GM21390 (cell line): ENCODE measurements at regions not wholly inside any gene's neighbourhood (a gene's known extent, or its start where the extent isn't known, plus 50 kb on each side); places are given as distances from the start of the nearest gene placed in this dataset.
"Not testable (repeated sequence)": the region's sequence is repeated elsewhere in the genome, so short reads cannot be mapped to it uniquely, and the experiment has no call there.

Source experiments
- ATAC-seq: cut with Tn5 transposase; IDR thresholded peaks from one replicate; pipeline ENCODE4 v1.9.1; 2021; ENCODE audit not compliant: unreplicated experiment

DNA sequence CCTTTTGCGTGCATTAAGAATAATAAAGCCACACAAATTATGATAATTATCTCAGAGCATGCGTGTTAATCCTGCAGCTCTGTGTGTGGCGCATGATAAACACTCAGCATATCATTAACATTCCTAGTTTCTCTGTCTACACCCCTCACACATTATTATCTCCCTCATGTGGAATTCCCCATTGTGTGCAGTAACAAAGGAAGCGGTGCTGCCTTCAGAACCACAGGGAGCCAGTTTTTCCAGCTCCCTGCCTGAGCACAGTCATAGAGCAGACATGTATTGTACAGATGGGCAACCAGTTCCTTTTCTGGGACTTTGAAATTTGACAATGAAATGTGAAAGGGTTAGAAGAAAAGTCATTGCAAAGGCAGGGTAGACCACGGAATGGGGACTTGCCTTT lies 1365.5 kb upstream of the CDH9 start:
- no peak for ATAC-seq

DNA sequence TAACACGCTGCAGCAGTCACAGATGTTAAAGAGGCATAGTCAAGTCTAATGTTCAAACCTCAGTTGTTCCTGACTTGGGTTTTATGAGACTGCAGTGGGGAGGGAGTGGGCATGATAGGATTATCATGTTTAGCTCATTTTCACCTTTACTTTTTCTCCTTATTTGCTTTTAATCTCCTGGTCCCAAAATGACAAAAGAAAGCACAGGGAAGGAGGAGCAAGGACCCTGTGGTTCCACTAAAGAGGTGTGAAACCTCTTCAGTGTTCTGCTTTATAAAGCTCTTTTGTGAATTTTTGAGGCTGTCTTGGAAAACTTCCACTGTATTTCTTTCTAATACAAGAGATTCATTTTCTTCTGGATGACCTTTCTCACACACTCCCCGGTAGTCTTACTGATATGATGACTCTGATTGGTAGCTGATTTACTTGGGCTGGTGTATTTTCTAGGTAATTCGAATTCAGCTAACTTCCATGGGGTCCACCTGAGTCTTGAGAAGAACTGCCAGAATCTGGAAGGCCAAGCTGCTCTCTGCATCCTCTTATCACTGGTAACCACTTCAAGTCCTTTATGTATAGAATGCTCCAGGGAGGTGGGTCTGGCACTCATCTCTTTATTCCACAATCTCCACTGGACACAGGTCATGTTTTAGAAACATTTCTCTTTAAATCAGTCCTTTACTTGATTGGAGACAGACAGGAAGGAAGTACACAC lies 1364.4 kb upstream of the CDH9 start:
- no peak for ATAC-seq

DNA sequence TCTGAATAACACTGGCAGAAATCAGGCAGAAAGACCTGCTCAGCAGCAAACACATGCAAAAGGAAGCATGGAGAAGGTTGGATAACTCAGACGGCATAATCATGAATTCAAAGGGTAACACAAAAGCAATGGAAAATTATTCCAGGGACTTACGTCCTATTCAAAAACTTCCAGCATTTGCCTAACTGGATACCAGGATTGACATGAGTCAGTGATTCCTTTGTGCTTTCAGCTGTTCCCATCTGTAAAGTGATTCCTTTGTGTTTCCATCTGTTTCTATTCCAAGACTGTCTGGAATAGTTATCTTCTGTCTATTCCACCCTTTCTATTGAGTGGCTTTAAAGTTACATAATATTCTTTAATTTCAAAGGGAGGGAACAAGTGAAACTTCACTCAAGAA lies 1361.7 kb upstream of the CDH9 start:
- ATAC-seq: no peak

DNA sequence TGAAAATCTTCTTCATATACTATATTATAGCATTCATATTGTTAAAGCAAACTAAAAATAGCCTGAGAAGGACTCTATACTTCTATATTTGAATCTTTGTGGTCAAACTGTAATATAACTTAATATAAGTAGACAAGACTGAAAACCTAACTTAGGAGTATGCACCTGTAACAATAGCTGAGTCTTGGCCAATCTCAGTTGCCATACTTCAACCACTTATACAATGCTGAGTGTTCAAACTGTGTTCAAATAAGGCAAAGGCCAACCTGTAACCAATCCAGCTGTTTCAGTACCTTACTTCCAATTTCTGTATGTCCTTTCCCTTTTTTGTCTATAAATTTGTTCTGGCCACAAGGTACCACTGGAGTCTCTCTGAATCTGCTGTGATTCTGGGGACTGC lies 1360.8 kb upstream of the CDH9 start:
- ATAC-seq: no peak

DNA sequence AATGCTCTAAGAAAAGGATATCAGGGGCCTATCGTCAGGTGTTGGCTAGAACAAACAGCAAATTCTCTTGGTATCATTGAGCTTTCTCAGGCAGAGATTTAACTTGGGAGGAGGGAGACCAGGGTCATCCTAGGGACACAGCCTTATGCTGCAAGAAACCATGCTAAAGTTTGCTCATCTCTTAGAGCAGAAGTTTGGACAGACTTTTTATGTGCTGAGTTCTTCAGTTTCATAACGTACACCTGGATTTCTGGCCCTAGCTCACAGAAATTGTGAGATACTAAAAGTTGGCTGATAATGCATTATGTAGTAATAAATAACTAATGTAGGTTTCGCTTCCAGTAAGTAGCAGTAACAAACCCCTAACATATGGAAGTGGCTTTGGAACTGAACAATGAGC lies 1359.8 kb upstream of the CDH9 start:
- ATAC-seq: no peak

DNA sequence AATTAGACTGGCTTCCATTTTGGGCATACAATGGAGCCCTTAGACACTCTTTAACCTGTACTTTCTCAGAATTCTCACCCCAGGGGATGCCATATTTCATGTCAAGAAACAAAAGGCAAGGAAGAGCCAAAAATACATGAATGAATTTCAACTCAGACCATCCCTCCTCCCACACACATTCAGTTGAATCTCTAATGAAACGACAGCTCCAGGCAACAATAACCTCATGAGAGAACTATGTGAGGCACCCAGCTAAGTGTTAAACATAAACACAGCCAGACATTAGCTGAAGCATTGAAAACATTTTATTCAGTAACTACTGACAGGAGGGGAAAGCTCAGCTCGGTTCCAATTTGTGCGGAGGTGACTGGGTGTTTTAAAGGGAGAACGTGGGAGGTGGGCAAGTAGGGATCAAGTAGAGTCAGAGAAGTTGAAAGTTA lies 1359.1 kb upstream of the CDH9 start:
- no peak for ATAC-seq

DNA sequence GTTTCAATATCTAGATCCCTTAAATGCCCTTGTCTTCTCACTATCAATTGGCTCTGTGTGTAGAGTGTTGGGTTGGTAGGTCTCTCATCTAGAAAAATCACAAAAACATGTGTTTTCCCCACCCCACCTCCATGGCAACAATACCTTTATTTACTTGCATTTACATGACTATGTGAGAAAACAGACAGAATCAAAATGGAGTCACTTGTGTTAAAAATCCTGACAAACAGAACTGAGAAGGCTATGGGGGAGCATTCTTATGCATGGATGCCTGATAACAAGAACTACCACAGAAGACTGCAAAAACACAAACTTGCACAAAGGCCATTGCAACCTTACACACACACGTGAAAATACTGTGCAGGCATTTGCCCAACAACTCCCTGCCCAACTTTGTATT lies 1352.9 kb upstream of the CDH9 start:
- no peak for ATAC-seq

DNA sequence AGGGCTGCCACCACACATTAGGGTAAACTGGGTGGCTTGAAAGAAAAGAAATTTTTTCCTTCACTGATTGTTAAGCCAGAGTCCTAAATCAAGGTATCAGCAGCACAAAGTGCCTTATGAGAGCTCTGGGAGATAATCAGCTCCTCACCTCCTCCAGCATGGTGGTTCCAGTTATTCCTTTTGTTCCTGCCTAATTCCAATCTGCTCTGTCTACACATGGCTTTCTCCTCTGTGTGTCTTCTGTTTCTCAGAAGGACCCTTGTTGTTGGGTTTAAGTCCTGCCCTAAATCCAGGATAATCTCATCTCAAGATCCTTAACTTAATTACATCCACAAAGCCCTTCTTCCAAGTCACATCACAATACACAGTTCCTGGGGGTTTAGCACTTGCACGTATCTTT lies 1352.0 kb upstream of the CDH9 start:
- no peak for ATAC-seq

DNA sequence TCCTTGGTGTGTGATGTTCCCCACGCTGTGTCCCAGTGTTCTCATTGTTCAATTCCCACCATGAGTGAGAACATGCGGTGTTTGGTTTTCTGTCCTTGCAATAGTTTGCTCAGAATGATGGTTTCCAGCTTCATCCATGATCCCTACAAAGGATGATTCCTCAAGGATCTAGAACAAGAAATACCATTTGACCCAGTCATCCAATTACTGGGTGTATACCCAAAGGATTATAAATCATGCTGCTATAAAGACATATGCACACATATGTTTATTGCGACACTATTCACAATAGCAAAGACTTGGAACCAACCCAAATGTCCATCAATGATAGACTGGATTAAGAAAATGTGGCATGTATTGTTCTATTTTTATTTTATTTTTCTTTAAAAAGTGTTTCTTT lies 1351.3 kb upstream of the CDH9 start:
- ATAC-seq: not testable (repeated sequence)

DNA sequence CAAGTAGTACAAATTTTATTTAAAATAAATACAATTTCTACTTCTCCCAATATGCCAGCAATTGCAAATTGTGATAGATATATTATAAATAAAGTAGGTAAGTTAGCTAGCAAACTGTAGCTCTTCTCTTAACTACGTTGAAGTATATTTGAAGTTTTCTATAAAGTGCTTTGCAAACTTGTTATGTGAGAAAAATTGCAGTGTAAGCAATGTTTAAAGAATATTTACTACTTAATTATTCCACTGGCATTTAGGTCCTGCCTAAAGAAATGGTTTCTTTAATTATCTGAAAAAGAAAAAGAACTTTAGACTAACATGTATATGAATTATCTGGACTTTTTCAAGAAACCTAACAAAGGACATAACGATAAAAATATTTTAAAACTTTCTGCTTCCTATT lies 1350.0 kb upstream of the CDH9 start:
- no peak for ATAC-seq

DNA sequence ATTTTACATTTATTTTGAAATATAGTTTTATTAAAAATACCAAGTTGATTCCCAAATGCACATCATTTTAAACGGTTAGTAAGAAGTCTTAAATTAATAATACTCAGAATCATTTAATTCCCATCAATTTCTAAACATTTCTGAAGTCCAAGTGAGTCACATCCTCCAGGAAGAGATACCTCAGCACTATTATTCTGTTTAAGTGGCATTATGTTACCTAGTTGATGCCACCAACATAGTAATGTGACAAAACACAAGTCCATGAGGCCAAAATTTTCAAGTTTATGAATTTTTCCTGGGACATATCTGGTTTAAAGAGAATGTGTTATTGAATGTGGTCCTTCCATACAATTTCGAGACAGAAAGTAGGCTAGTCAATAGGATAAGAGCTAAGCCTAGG lies 1348.3 kb upstream of the CDH9 start:
- ATAC-seq: no peak

DNA sequence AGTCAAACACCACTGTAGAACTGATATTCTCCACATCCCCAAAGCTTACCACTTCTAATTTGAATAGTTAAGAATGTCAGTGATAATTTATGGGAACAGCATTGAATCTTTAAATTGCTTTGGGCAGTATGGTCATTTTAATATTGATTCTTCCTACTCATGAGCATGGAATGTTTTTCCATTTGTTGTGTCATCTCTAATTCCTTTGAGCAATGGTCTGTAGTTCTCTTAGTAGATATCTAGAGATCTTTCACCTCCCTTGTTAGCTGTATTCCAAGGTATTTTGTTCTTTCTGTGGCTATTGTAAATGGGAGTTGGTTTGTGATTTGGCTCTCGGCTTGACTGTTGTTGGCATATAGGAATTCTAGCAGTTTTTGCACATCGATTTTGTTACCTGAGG lies 1341.8 kb upstream of the CDH9 start:
- no peak for ATAC-seq

DNA sequence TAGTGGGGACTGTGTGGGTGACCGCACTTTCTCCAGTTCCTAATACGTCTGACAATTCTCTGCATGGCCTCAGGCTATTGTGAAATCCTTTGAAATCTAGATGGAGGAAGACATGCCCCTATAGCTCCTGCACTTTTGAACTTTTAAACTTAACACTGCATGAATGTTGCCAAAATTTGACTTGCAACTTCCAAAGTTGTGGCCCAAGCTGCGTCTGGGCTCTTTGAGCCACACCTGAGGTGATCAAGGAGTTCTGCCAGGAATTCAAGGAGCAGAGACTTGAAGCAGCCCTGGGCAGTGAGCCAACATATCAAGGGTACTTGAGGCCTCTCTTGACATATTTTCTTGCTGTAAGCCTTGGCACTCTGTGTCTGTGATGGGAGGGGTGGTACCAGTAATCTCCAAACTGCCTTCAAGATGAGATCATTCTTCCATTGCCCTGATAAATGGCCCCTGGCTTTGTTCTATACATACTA lies 1336.1 kb upstream of the CDH9 start:
- ATAC-seq: no peak

DNA sequence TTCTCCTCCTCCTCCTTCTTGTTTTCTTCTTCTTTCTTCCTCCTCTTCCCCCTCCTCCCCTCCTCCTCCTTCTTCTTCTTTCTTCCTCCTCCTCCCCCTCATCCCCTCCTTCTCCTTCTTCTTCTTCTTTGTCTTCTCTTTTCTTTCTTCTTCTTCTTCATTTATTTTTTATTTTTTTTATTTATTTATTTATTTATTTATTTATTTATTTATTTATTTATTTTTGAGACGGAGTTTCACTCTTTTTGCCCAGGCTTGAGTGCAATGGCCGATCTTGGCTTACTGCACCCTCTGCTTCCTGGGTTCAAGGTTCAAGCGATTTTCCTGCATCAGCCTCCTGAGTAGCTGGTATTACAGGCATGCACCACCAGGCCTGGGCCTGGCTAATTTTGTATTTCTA lies 1332.5 kb upstream of the CDH9 start:
- ATAC-seq: no peak

DNA sequence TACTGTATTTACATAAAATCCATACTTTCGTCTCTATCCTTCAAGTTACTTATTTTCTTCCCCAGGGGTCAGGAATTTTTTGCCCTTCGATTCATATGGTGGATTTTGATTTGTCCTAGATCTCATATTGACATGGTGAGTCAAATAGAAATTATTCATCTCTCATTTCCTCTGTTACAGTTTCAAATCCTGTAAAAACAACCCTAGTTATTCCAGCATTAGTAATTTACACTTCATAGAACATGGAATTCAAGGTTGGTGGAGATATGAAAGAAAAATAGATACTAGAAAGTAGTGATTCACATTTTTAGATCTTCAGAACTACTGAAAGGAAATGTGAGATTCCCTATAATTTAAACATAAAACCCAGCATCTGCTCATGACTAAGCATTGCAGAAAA lies 1331.0 kb upstream of the CDH9 start:
- no peak for ATAC-seq

DNA sequence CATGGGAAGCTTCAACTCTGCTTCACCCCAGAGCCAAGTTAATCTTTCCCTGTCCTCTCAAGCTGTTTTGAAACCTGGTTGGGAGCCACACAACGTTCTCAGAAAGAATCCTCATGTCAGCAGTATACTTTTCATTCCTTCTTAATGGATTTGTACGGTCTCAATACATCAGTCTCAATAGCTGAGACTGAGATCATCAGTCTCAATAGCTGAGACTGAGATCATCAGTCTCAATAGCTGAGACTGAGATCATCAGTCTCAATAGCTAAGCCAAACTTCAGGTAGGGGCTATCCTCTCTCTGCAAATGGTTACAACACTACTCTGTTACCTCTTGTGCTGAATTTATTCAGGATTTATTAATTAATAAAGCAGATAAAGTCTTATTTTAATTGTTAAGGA lies 1317.4 kb upstream of the CDH9 start:
- ATAC-seq: no peak

DNA sequence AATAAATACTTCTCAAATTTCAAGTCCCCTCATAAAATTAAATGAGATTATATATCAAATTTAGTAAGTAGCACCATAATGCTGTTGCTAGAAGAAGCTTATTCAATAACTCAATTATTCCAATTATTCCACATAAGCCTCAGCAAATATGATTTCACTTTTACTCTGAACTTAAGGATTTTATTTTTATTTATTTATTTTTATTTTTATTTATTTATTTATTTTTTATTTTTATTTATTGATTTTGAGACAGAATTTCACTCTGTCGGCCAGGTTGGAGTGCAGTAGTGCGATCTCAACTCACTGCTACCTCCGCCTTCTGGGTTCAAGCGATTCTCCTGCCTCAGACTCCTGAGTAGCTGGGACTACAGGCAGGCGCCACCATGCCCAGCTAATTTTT lies 1308.3 kb upstream of the CDH9 start:
- no peak for ATAC-seq

DNA sequence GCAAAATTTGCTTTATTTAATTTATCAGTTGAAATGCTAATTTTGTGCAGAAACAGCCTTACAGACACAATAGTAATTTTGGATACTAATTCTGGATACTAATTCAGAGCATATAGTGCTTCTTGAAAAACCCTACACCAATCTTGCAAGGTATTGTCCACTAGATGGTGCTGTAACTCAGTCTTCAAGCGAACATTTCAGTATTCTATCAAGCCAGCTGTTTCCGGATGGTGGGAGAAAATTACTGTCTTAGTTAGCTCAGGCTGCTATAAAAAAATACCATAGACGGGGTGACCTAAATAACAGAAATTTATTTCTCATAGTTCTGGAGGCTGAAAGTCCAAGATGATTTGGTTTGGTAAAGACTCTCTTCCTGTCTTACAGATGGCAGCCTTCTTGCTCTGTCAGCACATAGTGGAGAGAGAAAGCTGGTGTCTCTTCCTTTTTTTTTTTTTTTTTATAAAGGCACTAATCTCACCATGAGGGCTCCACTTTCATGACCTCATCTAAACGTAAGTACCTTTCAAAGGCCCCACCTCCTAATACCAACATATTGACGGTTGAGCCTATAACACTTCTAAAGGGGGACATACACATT lies 1306.5 kb upstream of the CDH9 start:
- no peak for ATAC-seq

DNA sequence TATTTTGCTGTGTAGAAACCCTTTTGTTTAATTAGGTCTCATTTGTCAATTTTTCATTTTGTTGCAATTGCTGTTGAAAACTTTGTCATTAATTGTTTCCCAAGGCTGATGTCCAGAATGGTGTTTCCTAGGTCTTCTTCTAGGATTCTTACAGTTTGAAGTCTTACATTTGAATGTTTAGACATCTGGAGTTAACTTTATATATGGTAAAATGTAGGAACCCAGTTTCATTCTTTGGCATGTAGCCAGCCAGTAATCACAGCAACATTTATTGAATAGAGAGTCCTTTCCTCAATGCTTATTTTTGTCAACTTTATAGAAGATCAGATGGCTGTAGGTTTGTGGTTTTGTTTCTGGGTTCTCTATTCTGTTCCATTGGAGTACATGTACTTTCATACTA lies 1290.8 kb upstream of the CDH9 start:
- no peak for ATAC-seq

DNA sequence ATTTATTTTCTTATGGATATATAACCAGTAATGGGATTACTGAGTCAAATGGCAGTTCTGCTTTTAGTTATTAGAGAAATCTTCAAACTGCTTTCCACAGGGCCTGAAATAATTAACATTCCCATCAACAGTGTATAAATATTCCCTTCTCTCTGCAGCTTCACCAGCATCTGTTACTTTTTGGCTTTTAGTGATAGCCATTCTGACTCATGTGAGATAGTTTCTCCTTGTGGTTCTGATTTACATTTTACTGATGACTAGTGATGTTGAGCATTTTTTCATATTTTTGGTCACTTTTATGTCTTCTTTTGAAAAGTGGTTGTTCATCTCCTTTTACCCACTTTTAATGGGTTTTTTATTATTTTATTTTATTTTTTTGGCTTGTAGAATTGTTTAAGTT lies 1290.3 kb upstream of the CDH9 start:
- ATAC-seq: no peak

DNA sequence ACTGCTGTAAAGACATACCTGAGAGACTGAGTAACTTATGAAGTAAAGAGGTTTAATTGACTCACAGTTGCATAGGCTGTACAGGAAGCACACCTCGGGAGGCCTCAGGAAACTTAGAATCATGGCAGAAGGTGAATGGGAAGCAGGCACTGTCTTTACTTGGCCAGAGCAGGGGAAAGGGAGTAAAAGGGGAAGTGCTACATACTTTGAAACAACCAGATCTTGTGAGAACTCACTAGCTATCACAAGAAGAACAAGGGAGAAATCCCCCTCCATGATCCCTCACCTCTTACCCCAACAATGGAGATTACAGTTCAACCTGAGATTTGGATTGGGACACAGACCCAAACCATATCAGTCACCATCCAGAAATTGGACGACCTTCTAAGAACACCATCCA lies 1285.8 kb upstream of the CDH9 start:
- ATAC-seq: no peak

DNA sequence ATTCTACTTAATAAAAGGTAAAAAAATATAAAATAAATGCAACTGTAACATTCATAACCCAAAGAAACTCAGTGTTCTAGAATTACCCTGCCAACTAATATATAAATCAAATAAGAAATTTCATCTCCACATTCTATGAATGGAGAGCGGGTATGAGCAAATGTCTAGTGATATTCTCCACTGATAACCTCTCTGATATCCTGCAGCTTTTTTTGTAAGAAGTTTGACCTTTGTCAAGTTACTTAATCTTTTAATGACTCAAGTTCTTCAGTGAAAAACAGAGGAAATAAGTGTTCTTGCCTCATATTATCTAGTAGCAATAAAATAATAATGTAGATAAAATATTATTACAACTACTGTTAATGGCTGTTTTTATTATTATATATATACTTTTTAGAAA lies 1275.6 kb upstream of the CDH9 start:
- no peak for ATAC-seq

DNA sequence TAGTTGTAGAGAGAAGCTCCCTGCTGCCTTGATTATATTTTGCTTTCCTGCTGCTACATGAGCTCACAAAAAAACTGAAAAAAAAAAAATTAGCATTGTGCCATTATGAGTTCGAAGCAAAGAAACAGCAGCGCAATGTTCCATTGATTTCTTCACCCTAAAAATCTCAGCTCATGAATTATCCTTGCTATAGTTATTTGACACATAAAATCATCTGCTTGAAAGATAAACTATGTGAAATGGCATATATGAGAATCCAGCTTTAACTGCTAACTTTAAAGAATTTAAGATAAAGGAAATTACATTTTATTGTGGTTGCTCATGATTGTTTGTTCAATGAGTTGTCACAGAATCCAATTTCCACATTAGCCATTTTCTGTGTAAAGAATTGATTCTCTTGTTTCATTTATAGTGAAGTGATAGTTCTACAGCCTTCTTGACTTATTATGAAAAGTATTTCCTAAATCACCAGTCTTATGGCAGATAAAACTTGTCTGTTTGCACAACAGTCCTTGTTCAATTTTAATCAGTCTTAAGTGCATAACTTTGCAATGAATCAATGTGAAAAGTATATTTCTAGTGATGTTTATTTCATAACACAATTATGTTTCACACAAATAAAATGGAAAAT lies 1275.0 kb upstream of the CDH9 start:
- no peak for ATAC-seq
